Adrenal gland (tissue), 5 donors: ENCODE measurements at regions not wholly inside any gene's neighbourhood (a gene's known extent, or its start where the extent isn't known, plus 50 kb on each side); places are given as distances from the start of the nearest gene placed in this dataset.

Experiments
- CTCF ChIP-seq, 6 experiments: fragments of 450-650 bp in 4 of 6; fragments of 200-600 bp in 2 of 6; sonication (generic) in 1 of 6; IDR thresholded peaks; 1 replicate in 5 of 6; 2 replicates in 1 of 6; pipeline versions ENCODE4 v1.5.1 to v1.8.0; 2016 to 2021; ENCODE audit warnings: antibody characterized with exemption in 6 of 6, mild to moderate bottlenecking in 2 of 6, moderate library complexity in 1 of 6
- POLR2A ChIP-seq, 2 donors: fragments of 450-650 bp; IDR thresholded peaks; one replicate each; pipeline ENCODE4 v1.6.1; 2017; ENCODE audit warnings: antibody characterized with exemption in 2 of 2, mild to moderate bottlenecking in 2 of 2, moderate library complexity in 1 of 2
- donor health status: DM: no; HTN: no; CAD: no.

- TF ChIP-seq CTCF (IDR thresholded peaks at IDR 0.05), result no peak
- no peak for TF ChIP-seq POLR2A (IDR thresholded peaks at IDR 0.05)
Observed at GRCh38 chr3:151612115-151612514, 121.6 kb upstream of the AADACL2 start.
